Fibroblast of pulmonary artery (primary cell): ENCODE measurements at regions not wholly inside any gene's neighbourhood (a gene's known extent, or its start where the extent isn't known, plus 50 kb on each side); places are given as distances from the start of the nearest gene placed in this dataset.

Experiments
- DNase-seq: peaks from one replicate; pipeline ENCODE4 v3.0.0-alpha.2; 2010; ENCODE audit warnings: low read depth
- H3K4me3 ChIP-seq: replicated peaks from 2 replicates; pipeline ENCODE4 v1.5.1; 2011; ENCODE audit warnings: low read depth, mild to moderate bottlenecking, control low read depth, low read length, moderate library complexity
- TF ChIP-seq, protein P1 (sequence below): IDR thresholded peaks from 2 replicates; pipeline ENCODE4 v1.5.1; 2011; ENCODE audit warnings: mild to moderate bottlenecking, control low read depth, low read length, inconsistent platforms; ENCODE audit errors: missing control alignments

DNA sequence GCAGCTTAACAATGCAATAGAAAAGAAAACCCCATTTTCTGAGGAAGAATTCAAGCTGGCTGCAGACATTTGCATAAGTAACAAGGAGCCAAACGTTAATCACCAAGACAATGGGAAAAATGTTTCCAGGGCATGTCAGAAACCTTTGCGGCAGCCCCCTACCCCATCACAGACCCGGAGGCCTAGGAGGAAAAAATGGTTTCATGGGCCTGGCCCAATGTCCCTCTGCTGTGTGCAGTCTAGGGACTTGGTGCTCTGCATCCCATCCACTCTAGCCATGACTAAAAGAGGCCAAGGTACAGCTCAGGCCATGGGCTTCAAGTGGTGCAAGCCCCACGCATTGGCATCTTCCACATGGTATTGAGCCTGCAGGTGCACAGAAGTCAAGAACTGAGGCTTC, 147.0 kb upstream of the NR3C2 start:
- DNase-seq, result no peak
- TF ChIP-seq, protein P1, sequence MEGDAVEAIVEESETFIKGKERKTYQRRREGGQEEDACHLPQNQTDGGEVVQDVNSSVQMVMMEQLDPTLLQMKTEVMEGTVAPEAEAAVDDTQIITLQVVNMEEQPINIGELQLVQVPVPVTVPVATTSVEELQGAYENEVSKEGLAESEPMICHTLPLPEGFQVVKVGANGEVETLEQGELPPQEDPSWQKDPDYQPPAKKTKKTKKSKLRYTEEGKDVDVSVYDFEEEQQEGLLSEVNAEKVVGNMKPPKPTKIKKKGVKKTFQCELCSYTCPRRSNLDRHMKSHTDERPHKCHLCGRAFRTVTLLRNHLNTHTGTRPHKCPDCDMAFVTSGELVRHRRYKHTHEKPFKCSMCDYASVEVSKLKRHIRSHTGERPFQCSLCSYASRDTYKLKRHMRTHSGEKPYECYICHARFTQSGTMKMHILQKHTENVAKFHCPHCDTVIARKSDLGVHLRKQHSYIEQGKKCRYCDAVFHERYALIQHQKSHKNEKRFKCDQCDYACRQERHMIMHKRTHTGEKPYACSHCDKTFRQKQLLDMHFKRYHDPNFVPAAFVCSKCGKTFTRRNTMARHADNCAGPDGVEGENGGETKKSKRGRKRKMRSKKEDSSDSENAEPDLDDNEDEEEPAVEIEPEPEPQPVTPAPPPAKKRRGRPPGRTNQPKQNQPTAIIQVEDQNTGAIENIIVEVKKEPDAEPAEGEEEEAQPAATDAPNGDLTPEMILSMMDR, result no peak
- no peak overlapping the region for H3K4me3 ChIP-seq

DNA sequence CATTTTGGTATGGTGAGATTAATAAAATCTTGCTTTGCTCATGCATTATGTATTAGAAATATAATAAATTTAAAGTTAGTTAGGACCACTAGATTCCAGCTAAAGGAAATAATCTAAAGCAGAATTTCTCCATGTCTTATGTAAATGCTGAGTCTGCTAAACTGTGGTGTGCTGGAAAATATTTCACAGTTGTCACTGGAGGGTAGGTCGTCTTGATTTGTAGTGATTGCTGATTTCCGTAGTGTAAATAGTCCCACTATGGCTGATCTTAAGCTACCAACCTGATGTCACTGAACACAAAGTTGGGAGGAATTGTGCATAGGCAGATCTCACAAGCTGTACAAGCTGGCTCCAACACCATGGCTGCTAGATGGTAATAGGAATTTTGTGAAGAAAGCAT, 133.4 kb upstream of the NR3C2 start:
- no peak for DNase-seq
- TF ChIP-seq, protein P1, result no peak
- H3K4me3 ChIP-seq, result no peak overlapping the region

DNA sequence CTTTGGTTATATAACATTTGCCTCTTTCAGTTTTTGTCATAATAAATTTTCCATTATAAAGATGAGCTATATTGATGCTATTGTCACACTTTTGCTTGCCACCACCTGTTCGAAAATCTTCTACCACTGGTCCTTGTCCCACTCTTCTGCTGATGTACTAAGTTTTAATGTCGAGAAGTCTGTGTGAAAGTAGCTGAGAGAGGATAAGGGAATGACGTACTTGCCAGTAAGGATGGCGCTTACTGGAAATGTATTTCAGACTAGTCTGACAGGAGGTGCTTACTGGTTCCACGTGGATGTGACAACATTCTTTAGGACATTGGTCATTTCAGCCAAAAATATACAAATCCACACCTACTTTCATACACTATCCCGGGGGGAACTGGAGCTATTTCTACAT, 132.7 kb upstream of the NR3C2 start:
- H3K4me3 ChIP-seq, result no peak overlapping the region
- DNase-seq, result no peak
- TF ChIP-seq, protein P1, result no peak

DNA sequence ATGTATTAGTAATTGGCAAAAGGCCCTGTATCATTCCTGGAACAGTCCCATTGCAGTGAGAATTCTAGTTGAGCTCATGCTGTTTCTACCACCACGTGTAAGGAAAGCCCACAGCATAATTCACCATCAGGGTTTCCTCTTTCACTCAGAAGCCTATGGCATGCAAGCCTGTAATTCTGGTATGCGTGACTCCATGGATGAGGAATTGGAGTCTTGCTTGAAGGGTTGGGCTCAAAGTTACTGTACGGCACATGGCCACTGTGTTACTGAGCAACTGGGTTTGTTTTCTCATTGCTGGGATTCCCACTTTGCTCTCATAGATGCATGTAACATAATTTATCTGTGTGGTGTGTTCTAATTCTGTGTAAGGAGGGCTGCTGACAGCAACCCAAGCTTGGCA, 132.3 kb upstream of the NR3C2 start:
- no peak overlapping the region for H3K4me3 ChIP-seq
- TF ChIP-seq, protein P1, result no peak
- DNase-seq, result peak; percentile 10

DNA sequence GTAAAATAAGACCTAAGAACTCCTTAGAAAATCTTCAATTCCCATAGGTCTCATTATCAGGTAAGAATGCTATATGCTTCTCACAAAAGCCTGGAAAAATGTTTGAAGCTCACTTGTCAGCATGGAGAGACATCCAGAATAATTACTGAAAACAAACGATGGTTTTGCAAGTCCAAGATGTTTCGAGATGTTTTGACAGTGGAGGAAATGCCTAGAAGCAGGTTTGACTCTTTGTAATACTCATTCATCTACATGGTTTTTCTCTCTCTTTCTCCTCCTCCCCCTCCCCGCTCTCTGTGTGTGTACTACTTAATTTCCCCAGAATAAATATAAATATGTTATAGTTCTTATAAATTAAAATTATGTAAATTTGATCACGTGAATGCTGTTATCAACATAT, 131.9 kb upstream of the NR3C2 start:
- H3K4me3 ChIP-seq, result no peak overlapping the region
- no peak for DNase-seq
- TF ChIP-seq, protein P1, result no peak

DNA sequence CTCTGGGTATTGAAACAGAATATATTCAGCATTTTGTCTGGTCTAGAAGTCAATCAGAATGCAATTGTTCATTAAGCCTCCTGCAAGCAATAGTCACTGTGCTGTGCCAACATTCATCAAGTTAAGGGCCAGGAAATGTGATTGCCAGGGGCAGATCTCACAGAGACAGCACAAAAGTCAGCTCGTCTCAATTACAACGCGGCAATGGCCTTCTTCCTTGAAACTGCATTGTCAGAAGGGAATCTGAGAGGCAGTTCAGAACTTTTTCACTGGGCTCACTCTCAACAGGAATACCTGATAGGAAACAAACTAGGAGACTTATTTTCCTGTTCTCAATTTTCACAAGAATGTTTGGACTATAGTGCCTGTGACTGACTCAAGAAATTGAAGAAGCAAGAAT, 131.1 kb upstream of the NR3C2 start:
- no peak overlapping the region for H3K4me3 ChIP-seq
- TF ChIP-seq, protein P1, result no peak
- DNase-seq, result no peak

DNA sequence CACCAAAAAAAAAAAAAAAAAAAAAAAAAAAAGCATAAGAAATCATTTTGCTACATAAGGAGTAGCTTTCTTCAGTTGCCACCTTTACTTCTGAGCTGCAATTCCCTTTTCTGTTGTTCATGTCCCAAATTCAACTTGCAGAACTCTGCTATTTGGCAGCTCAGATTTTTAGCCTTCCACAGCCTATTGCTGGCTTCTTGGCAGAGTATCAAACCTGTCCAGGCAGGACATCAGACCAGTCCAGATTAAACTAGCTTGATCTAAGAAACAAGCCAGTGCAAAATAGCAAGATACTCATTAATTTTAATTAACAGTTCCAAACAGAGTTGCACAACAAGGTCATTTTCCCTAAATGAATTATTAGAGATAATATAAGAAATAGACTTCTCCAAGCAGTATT, 123.6 kb upstream of the NR3C2 start:
- H3K4me3 ChIP-seq, result no peak overlapping the region

More for the DNA sequence above, 123.6 kb upstream of the NR3C2 start:
- DNase-seq, result no peak
- TF ChIP-seq, protein P1, result no peak
